Right lobe of liver (tissue), 6 donors: ENCODE measurements at regions not wholly inside any gene's neighbourhood (a gene's known extent, or its start where the extent isn't known, plus 50 kb on each side); places are given as distances from the start of the nearest gene placed in this dataset.

ENCODE experiments used
- ATAC-seq, 4 donors: fragments of 200-7000 bp; cut with Tn5 transposase; one replicate each; pipeline ENCODE4 v1.9.1; 2020; ENCODE audit warnings: mild to moderate bottlenecking in 4 of 4, moderate library complexity in 4 of 4
- DNase-seq, 3 donors: peaks; one replicate each; pipeline ENCODE4 v3.0.0-alpha.2; 2020
- H3K27ac ChIP-seq, 3 donors: fragments of 200-600 bp; one replicate each; pipeline ENCODE4 v1.8.0; 2022
- H3K27me3 ChIP-seq, 2 donors: fragments of 200-600 bp; one replicate each; pipeline ENCODE4 v1.8.0; 2022
- H3K36me3 ChIP-seq, 4 donors: fragments of 200-600 bp; sonication (generic) in 1 of 4; one replicate each; pipeline versions ENCODE4 v1.5.1 to v1.8.0; 2017 to 2022; ENCODE audit warnings: control low read depth in 1 of 4
- H3K4me1 ChIP-seq, 4 donors: fragments of 200-600 bp; sonication (generic) in 1 of 4; one replicate each; pipeline versions ENCODE4 v1.5.1 to v1.8.0; 2017 to 2022; ENCODE audit warnings: control low read depth in 1 of 4
- H3K4me3 ChIP-seq, 3 donors: fragments of 200-600 bp; one replicate each; pipeline ENCODE4 v1.8.0; 2022
- H3K9me3 ChIP-seq, 4 donors: fragments of 200-600 bp; sonication (generic) in 1 of 4; one replicate each; pipeline versions ENCODE4 v1.5.1 to v1.8.0; 2017 to 2022; ENCODE audit warnings: control low read depth in 1 of 4
- CTCF ChIP-seq, 4 donors: fragments of 200-600 bp in 3 of 4; fragments of 450-650 bp in 1 of 4; IDR thresholded peaks; one replicate each; pipeline versions ENCODE4 v1.5.1 to v1.8.0; 2016 to 2022; ENCODE audit warnings: antibody characterized with exemption in 4 of 4, mild to moderate bottlenecking in 2 of 4
- POLR2A ChIP-seq: fragments of 450-650 bp; IDR thresholded peaks from one replicate; pipeline ENCODE4 v1.6.1; 2017; ENCODE audit warnings: antibody characterized with exemption, mild to moderate bottlenecking
- WGBS: methylation state at CpG from one replicate; pipeline ENCODE4 v1.1.6; 2018; ENCODE audit warnings: low coverage, low lambda C conversion rate; ENCODE audit not compliant: insufficient coverage; ENCODE audit errors: missing lambda C conversion rate; 5-methylcytosine and 5-hydroxymethylcytosine counted together
- intact Hi-C, 2 donors: fragments of 100-400 bp; cut with DNase I; formaldehyde crosslinking; loops; one replicate each; pipeline versions ENCODE4 v1.11.2 to v1.14.1; 2022
- donor health status: DM: no; HTN: yes; CAD: no.
- donor health status: DM: no; HTN: no; CAD: no.
- donor health status: DM: no; HTN: no; CAD: no.
- donor health status: DM: no; HTN: yes; CAD: no.
- donor health status: DM: no; HTN: yes; CAD: no.

GRCh38 chr10:37675449-37675848 is 182.0 kb downstream of the ZNF248 start:
- 46% methylated on average over 4 of the region's 4 CpGs for WGBS
- Histone ChIP-seq H3K4me3 (no peak overlapping the region), H3K36me3 (no peaks in the 10 kb centered on the region), H3K4me1 (no peaks in the 10 kb centered on the region), H3K27ac (no peak overlapping the region), H3K9me3 (no peaks in the 10 kb centered on the region), H3K27me3 (no peaks in the 10 kb centered on the region)
- intact Hi-C loops, result no loop called here
- TF ChIP-seq CTCF (IDR thresholded peaks at IDR 0.05) (no peak), POLR2A (no peak)
- DNase-seq (no peak), ATAC-seq (no peak)

- Histone ChIP-seq H3K9me3 (no peaks in the 10 kb centered on the region), H3K4me3 (no peak overlapping the region), H3K4me1 (no peaks in the 10 kb centered on the region), H3K27ac (no peak overlapping the region), H3K36me3 (no peaks in the 10 kb centered on the region), H3K27me3 (no peaks in the 10 kb centered on the region)
- intact Hi-C loops, result no loop called here
- 10% methylated on average over 1 of the region's 1 CpG for WGBS
- DNase-seq (no peak), ATAC-seq (no peak)
- TF ChIP-seq CTCF (IDR thresholded peaks at IDR 0.05), result no peak
- TF ChIP-seq POLR2A, result no peak
Observed at GRCh38 chr10:37671802-37672201, 185.6 kb downstream of the ZNF248 start.

- Histone ChIP-seq H3K9me3 (no peaks in the 10 kb centered on the region), H3K36me3 (no peaks in the 10 kb centered on the region), H3K4me3 (no peak overlapping the region), H3K27me3 (no peaks in the 10 kb centered on the region), H3K4me1 (no peaks in the 10 kb centered on the region), H3K27ac (no peak overlapping the region)
- no peak for ATAC-seq
- TF ChIP-seq POLR2A (no peak), CTCF (IDR thresholded peaks at IDR 0.05) (no peak)
- intact Hi-C loops, result no loop called here
- DNase-seq, result no peak
Observed at GRCh38 chr10:37667736-37668135, 189.7 kb downstream of the ZNF248 start.

- ATAC-seq (no peak), DNase-seq (no peak)
- H3K4me1 ChIP-seq, result no peaks in the 10 kb centered on the region
- TF ChIP-seq CTCF (IDR thresholded peaks at IDR 0.05), result no peak
- no peak for TF ChIP-seq POLR2A
- WGBS, result no CpG with 5 or more reads among the region's 2 CpGs
- no peak overlapping the region for H3K27ac ChIP-seq
- H3K4me3 ChIP-seq, result no peak overlapping the region
- H3K36me3 ChIP-seq, result no peaks in the 10 kb centered on the region
- intact Hi-C loops, result no loop called here
- H3K27me3 ChIP-seq, result no peaks in the 10 kb centered on the region
- H3K9me3 ChIP-seq, result no peaks in the 10 kb centered on the region
Observed at GRCh38 chr10:37654466-37654865, 202.9 kb downstream of the ZNF248 start.

- Histone ChIP-seq H3K9me3 (no peaks in the 10 kb centered on the region), H3K27ac (no peak overlapping the region), H3K4me1 (no peaks in the 10 kb centered on the region), H3K4me3 (no peak overlapping the region), H3K27me3 (no peaks in the 10 kb centered on the region), H3K36me3 (no peaks in the 10 kb centered on the region)
- ATAC-seq (no peak), DNase-seq (no peak)
- TF ChIP-seq POLR2A (no peak), CTCF (IDR thresholded peaks at IDR 0.05) (no peak)
- WGBS, result no CpG with 5 or more reads among the region's 1 CpG
- intact Hi-C loops, result no loop called here
Observed at GRCh38 chr10:37643187-37643586, 214.2 kb downstream of the ZNF248 start.
